ENCODE measurements at regions not wholly inside any gene's neighbourhood (a gene's known extent, or its start where the extent isn't known, plus 50 kb on each side); places are given as distances from the start of the nearest gene placed in this dataset.

DNA sequence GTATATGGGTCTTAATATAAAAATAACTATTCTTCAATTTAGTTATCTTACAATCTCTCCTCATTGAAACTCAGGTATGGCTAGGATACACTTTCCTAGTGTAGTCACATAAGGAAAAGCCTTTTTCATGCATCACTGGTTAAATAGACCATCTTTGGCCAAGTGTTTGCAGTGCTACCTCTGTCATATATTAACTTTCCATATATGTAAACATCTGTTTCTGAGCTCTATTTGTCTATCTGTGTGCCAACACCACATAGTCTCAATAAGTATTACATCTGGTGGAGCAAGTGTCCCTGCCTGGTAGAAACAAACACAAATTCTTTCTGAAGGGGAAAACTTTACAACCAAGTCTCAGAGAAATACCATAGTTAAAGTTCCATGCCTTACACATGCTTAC, 134.6 kb downstream of the TSEN15 start:
- Histone ChIP-seq H3K9me3 (no peaks in the 10 kb centered on the region), H3K27ac (no peak overlapping the region), H3K36me3 (no peaks in the 10 kb centered on the region), H3K4me3 (no peak overlapping the region), H3K4me1 (ENCODE audit: insufficient read depth) (peaks cover 2% of the 10 kb centered on the region), H3K27me3 (no peaks in the 10 kb centered on the region)
- no peak for TF ChIP-seq EP300 (IDR thresholded peaks at IDR 0.05)
- no peak for TF ChIP-seq POLR2A (IDR thresholded peaks at IDR 0.05)
- TF ChIP-seq, protein P1, sequence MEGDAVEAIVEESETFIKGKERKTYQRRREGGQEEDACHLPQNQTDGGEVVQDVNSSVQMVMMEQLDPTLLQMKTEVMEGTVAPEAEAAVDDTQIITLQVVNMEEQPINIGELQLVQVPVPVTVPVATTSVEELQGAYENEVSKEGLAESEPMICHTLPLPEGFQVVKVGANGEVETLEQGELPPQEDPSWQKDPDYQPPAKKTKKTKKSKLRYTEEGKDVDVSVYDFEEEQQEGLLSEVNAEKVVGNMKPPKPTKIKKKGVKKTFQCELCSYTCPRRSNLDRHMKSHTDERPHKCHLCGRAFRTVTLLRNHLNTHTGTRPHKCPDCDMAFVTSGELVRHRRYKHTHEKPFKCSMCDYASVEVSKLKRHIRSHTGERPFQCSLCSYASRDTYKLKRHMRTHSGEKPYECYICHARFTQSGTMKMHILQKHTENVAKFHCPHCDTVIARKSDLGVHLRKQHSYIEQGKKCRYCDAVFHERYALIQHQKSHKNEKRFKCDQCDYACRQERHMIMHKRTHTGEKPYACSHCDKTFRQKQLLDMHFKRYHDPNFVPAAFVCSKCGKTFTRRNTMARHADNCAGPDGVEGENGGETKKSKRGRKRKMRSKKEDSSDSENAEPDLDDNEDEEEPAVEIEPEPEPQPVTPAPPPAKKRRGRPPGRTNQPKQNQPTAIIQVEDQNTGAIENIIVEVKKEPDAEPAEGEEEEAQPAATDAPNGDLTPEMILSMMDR (IDR thresholded peaks at IDR 0.05), result no peak
- intact Hi-C loops (cut with DNase I), result no loop called here
- no peak for DNase-seq

DNA sequence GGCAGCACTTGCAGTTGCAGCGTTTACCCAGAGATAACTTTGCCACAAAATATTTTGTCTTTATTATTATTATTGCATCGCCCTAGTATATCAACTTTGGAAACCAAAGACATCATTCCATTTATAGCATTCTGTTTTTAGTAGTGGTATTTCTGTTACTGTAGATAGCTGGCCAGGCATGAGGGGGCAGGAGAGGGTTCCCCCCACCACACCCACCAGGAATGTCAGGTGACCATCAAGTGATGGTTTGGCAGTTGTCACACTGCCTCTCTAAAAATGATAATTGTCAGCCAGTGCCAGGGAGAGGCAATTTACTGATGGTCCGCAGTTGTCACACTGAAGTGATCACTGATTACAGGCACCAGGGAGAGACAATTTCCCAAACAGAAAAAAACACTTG, 135.6 kb downstream of the TSEN15 start:
- Histone ChIP-seq H3K4me3 (no peak overlapping the region), H3K36me3 (no peaks in the 10 kb centered on the region), H3K9me3 (no peaks in the 10 kb centered on the region), H3K27ac (no peak overlapping the region), H3K4me1 (ENCODE audit: insufficient read depth) (peaks cover 2% of the 10 kb centered on the region), H3K27me3 (no peaks in the 10 kb centered on the region)
- TF ChIP-seq POLR2A (IDR thresholded peaks at IDR 0.05) (no peak), EP300 (IDR thresholded peaks at IDR 0.05) (no peak)
- TF ChIP-seq, protein P1 (IDR thresholded peaks at IDR 0.05), result no peak
- intact Hi-C loops (cut with DNase I), result no loop called here
- WGBS, 3 donors, result 74 to 78% (median 76%) methylated on average over 3 of the region's 3 CpGs
- no peak for DNase-seq

DNA sequence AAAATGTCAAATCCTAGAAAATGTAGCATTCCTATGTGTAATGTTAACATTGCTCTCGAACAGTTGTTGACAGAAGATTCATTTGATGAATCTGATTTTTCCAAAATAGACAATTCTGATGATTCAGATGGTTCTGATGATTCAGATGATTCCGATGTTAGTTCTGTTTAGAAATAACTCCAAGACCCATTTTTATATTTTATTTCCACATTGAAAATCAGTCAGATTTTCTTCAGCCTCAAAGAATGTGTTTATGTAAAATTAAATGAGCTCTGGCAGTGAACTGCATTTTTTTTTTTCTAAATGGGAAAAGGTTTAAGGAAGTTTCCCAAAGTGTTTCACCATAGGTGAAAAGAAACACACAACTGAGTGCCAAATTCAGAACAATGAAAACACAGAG, 136.5 kb downstream of the TSEN15 start:
- intact Hi-C loops (cut with DNase I), result no loop called here
- 61 to 66% (median 65%) methylated on average over 2 of the region's 2 CpGs for WGBS, 3 donors
- peaks cover 2% of the 10 kb centered on the region for H3K4me1 ChIP-seq (ENCODE audit: insufficient read depth)

DNA sequence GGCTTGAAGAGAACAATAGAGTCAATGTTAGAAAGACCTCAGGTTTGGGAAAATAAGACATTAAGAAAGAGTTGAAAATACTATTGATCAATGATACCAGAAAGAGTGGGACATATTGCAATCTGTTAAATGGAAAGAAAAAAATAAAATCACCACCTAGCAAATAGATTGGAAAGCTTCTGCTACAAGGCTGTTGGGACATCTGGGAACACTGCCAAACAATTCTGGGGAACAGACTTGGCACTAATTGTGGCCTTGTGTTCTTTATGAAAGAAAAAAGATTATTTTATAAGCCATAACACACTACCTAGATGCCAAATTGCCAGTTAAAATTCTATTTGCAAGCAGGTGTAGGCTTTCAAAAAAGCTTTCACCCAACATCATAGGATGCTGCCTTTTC, 137.8 kb downstream of the TSEN15 start:
- intact Hi-C loops (cut with DNase I), result no loop called here
- peaks cover 4% of the 10 kb centered on the region for H3K4me1 ChIP-seq (ENCODE audit: insufficient read depth)
- H3K36me3 ChIP-seq, result no peaks in the 10 kb centered on the region
- DNase-seq, result no peak
- no peaks in the 10 kb centered on the region for H3K9me3 ChIP-seq
- H3K4me3 ChIP-seq, result no peak overlapping the region
- H3K27me3 ChIP-seq, result no peaks in the 10 kb centered on the region
- TF ChIP-seq POLR2A (IDR thresholded peaks at IDR 0.05) (no peak), EP300 (IDR thresholded peaks at IDR 0.05) (no peak)
- TF ChIP-seq, protein P1 (IDR thresholded peaks at IDR 0.05), result no peak
- no peak overlapping the region for H3K27ac ChIP-seq

More for the DNA sequence above, 136.5 kb downstream of the TSEN15 start:
- Histone ChIP-seq H3K36me3 (no peaks in the 10 kb centered on the region), H3K27ac (no peak overlapping the region), H3K4me3 (no peak overlapping the region), H3K9me3 (no peaks in the 10 kb centered on the region), H3K27me3 (no peaks in the 10 kb centered on the region)
- no peak for TF ChIP-seq POLR2A (IDR thresholded peaks at IDR 0.05)
- DNase-seq, result no peak

DNA sequence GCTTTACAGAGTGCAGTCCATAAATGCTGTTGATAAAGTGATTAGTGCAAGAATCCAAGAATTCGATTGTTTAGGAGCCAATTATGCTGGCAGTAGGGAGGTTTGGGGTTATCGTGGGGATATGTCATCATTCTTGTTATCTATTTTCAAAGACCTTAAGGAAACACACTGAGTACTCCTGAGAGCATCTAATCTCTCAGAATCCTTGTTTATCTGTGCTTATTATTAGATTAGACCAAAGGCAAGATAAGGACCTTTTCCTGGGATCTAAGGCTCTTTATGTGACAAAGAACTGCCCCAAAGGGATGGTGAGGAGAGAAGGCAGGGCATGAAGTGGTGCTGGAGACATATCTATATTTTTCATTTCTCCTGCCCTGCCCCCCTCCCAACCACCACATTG, 139.1 kb downstream of the TSEN15 start:
- 56 to 69% (median 67%) methylated on average over 2 of the region's 2 CpGs for WGBS, 3 donors
- H3K36me3 ChIP-seq, result no peaks in the 10 kb centered on the region
- TF ChIP-seq EP300 (IDR thresholded peaks at IDR 0.05) (no peak), POLR2A (IDR thresholded peaks at IDR 0.05) (no peak)
- TF ChIP-seq, protein P1 (IDR thresholded peaks at IDR 0.05), result no peak
- peaks cover 4% of the 10 kb centered on the region for H3K4me1 ChIP-seq (ENCODE audit: insufficient read depth)
- H3K27me3 ChIP-seq, result no peaks in the 10 kb centered on the region
- intact Hi-C loops (cut with DNase I), result no loop called here
- H3K9me3 ChIP-seq, result no peaks in the 10 kb centered on the region
- no peak overlapping the region for H3K4me3 ChIP-seq
- no peak for DNase-seq
- H3K27ac ChIP-seq, result no peak overlapping the region
